ENCODE measurements at regions not wholly inside any gene's neighbourhood (a gene's known extent, or its start where the extent isn't known, plus 50 kb on each side); places are given as distances from the start of the nearest gene placed in this dataset.

GRCh38 chr13:62296812-62297211 lies 881.2 kb upstream of the PCDH20 start:
- TF ChIP-seq CTCF (conservative IDR thresholded peaks at IDR 0.05), result no peak
- no peak for TF ChIP-seq ZFX (IDR thresholded peaks at IDR 0.05)

Data from C4-2B (cell line).